Activated T-cell treated with anti-CD3 and anti-CD28 coated beads, Interleukin-2, amount 50 U/mL, for 1 hour (primary cell): ENCODE measurements at regions not wholly inside any gene's neighbourhood (a gene's known extent, or its start where the extent isn't known, plus 50 kb on each side); places are given as distances from the start of the nearest gene placed in this dataset.
"Not testable (repeated sequence)": the region's sequence is repeated elsewhere in the genome, so short reads cannot be mapped to it uniquely, and the experiment has no call there.

ENCODE experiments used
- DNase-seq: peaks from one replicate; pipeline ENCODE4 v3.0.0-alpha.2; 2020

DNA sequence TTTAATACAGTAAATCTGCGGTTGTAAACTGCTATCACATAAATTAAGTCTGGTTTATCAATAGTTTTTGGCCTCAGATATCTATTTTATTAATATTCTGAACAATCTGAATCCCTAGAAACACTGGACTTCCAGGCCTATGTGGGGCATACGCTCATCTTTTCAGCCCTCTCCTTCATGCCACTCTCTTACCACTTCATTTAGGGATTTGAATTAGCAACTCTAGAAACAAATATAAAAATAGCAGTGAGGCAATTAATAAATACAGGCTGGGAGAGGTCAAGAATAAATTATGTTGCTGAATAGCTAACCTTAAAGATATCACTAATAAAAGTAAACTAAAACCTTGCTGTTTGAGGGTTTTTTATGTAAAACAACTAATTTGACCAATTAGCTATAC is 480.3 kb upstream of the CD180 start:
- no peak for DNase-seq

- DNase-seq, result no peak
These were observed 477.6 kb upstream of the CD180 start for GRCh38 chr5:67674159-67674655.

GRCh38 chr5:67673618-67674017 is 477.0 kb upstream of the CD180 start:
- no peak for DNase-seq

DNA sequence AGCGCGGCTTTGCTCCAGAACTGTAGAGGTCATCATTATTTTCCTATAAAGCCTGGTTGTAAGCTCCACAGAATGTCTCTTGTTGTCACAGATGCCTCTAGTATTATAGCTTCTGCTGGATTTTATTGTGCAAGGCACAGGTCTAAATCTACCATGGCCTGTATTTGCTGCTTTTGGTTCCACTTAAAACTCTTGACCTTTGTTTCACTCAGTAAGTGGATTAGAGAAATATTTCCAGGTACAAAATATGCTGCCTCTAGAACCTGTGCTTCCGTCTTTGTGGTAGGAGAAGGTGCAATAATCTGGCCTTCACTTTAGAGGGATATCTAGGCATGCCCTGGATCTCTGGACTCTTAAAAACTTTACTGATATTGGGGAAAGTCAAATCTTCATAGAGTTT is 476.6 kb upstream of the CD180 start:
- no peak for DNase-seq

GRCh38 chr5:67672636-67673035 is 476.0 kb upstream of the CD180 start:
- DNase-seq, result no peak

DNA sequence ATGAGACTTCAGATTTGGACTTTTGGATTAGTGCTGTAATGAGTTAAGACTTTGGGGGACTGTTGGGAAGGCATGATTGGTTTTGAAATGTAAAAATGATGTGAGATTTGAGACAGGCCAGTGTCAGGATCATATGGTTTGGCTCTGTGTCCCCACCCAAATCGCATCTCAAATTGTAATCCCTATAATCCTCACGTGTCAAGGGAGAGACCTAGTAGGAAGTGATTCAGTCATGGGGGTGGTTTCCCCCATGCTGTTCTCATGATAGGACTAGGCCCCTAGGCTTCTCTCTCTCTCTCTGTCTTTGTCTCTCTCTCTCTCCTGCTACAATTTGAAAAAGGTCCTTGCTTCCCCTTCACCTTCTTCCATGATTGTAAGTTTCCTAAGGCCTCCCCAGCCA is 473.3 kb upstream of the CD180 start:
- no peak for DNase-seq

GRCh38 chr5:67660149-67660548 is 463.6 kb upstream of the CD180 start:
- DNase-seq, result no peak

- DNase-seq, result no peak
These were observed 462.7 kb upstream of the CD180 start for GRCh38 chr5:67659288-67659687.

DNA sequence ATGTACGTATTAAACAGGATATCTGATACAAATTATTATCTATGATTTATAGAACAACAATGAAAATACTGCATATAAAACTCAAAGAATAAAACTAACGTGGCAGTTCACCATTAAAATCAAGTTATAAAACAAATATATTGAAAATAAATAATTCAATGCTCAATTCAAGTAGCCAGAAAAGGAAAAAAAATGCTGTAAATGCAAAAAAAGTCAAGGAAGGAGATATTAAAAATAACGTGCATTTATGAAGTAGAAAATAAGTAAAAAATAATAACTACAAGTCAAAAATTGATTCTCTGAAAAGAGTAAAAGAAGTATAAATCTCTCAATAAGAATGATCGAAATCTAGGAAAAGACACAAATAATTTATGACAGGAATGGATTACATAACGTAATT is 460.5 kb upstream of the CD180 start:
- DNase-seq, result no peak

GRCh38 chr5:67652201-67652600 is 455.6 kb upstream of the CD180 start:
- no peak for DNase-seq

GRCh38 chr5:67651180-67651579 is 454.6 kb upstream of the CD180 start:
- DNase-seq, result no peak

DNA sequence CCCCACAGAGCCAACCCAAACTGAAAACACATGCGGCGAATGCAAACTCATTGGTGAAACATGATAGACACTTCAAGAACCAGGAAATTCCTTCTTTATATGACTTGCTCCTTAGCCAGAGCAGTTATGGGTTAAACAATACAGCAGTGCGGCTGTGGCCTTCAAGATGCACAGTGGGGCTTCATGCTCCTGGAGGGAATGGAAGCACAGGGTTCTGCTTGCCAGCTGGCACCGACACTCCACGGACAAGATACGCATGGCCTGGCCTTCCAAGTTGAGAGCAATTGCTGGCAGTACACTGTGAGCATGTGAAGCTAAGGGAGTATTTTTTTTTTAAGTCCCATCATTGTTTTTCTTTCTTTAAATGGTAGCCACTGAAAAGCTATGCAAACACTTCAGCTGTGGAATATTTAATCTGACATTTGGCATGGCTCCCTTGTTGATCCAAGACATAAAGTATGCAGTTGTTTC is 451.6 kb upstream of the CD180 start:
- DNase-seq, result no peak

DNA sequence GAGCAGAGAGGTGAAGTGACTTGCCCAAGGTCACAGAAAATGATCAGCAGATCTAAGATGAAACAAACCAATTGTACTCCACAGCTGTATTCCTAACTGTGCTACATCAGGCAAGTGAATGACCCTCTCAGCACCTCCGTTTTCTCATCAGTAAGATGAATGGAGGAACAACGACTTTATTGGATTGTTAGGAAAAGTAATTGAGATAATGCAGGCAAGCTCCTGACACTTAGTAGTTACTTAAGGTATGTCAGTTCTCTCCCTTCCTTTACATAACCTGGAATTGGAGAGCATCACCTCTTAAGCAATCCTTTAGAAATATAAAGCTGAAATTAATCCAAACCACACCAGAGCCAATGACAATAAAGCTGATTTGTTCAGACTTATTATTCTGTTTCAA is 451.2 kb upstream of the CD180 start:
- no peak for DNase-seq

DNA sequence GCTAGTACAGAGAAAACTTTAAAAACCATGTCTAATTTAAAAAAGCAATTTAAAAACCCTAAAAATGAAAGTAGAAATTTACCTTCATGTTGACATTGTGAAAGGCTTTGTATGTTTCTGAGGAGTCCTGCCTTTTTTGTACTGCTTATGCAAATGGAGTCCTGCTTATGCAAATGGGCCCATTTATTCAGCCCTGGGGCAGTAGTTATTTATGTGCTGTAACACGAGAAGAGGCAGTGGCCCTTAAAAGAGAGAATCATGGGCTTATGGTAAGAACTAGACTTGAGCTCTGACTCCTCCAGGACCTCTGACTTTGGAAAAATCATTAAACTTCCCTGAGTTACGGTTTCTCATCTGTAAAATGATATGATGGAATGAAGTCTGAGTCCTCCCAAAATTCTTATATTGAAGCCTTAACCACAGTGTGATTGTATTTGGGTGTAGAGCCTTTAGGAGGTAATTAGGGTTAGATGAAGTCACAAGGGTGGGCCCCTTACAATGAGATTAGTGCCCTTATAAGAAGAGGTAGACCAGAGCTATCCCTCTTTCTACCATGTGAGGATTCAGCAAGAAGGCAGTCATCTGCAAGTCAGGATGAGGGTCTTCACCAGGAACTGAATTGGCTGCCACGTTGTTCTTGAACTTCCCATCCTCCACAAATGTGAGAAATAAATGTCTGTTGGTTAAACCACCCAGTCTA is 447.8 kb upstream of the CD180 start:
- no peak for DNase-seq

GRCh38 chr5:67643536-67643935 is 446.9 kb upstream of the CD180 start:
- no peak for DNase-seq

- DNase-seq, result no peak
These were observed 443.4 kb upstream of the CD180 start for GRCh38 chr5:67639976-67640375.

- no peak for DNase-seq
These were observed 442.7 kb upstream of the CD180 start for GRCh38 chr5:67639313-67639712.

- DNase-seq, result no peak
These were observed 440.4 kb upstream of the CD180 start for GRCh38 chr5:67636850-67637524.

GRCh38 chr5:67636091-67636490 is 439.5 kb upstream of the CD180 start:
- DNase-seq, result no peak

GRCh38 chr5:67627079-67627478 is 430.5 kb upstream of the CD180 start:
- DNase-seq, result not testable (repeated sequence)

GRCh38 chr5:67623078-67623477 is 426.5 kb upstream of the CD180 start:
- DNase-seq, result no peak

GRCh38 chr5:67620424-67621397 is 424.1 kb upstream of the CD180 start:
- DNase-seq, result no peak

- no peak for DNase-seq
These were observed 423.0 kb upstream of the CD180 start for GRCh38 chr5:67619636-67620035.
